ENCODE measurements at regions not wholly inside any gene's neighbourhood (a gene's known extent, or its start where the extent isn't known, plus 50 kb on each side); places are given as distances from the start of the nearest gene placed in this dataset.
"Not testable (repeated sequence)": the region's sequence is repeated elsewhere in the genome, so short reads cannot be mapped to it uniquely, and the experiment has no call there.

GRCh38 chr10:117457071-117457810 is 82.0 kb upstream of the PDZD8 start:
- DNase-seq (ENCODE audit: extremely low spot score), result no peak
- CTCF ChIA-PET, result interaction anchor here (0.6 to 3.2 kb wide), 4 partner anchors 8 to 241 kb away, joined by 3 to 15 read pairs (median 3); no protein-coding TSS in a partner anchor
- POLR2A ChIA-PET, result no interaction called here
- no peak for TF ChIP-seq SUZ12 (IDR thresholded peaks at IDR 0.05)
- TF ChIP-seq HDGF (IDR thresholded peaks at IDR 0.05; ENCODE audit: borderline replicate concordance), result no peak
- TF ChIP-seq, protein P1, sequence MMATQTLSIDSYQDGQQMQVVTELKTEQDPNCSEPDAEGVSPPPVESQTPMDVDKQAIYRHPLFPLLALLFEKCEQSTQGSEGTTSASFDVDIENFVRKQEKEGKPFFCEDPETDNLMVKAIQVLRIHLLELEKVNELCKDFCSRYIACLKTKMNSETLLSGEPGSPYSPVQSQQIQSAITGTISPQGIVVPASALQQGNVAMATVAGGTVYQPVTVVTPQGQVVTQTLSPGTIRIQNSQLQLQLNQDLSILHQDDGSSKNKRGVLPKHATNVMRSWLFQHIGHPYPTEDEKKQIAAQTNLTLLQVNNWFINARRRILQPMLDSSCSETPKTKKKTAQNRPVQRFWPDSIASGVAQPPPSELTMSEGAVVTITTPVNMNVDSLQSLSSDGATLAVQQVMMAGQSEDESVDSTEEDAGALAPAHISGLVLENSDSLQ (IDR thresholded peaks at IDR 0.05), result no peak
- no peak for TF ChIP-seq SP1 (IDR thresholded peaks at IDR 0.05)
- no peak for TF ChIP-seq BHLHE40 (IDR thresholded peaks at IDR 0.05; ENCODE audit: borderline replicate concordance)
- TF ChIP-seq CTBP1 (IDR thresholded peaks at IDR 0.05; ENCODE audit: borderline replicate concordance), result no peak
- TF ChIP-seq ELF4 (IDR thresholded peaks at IDR 0.05), result no peak
- no peak for TF ChIP-seq LEF1 (IDR thresholded peaks at IDR 0.05; ENCODE audit: borderline replicate concordance)
- no peak for TF ChIP-seq NFRKB (IDR thresholded peaks at IDR 0.05)
- no peak for TF ChIP-seq ARNT (IDR thresholded peaks at IDR 0.05)
- TF ChIP-seq FOXA1 (IDR thresholded peaks at IDR 0.05), result no peak

- CTCF ChIA-PET, result no interaction called here
Observed at GRCh38 chr10:117455346-117455745, 80.1 kb upstream of the PDZD8 start.

GRCh38 chr10:117454502-117454901 is 79.3 kb upstream of the PDZD8 start:
- CTCF ChIA-PET, result no interaction called here
- no peak for DNase-seq (ENCODE audit: extremely low spot score)
- POLR2A ChIA-PET, result no interaction called here
- TF ChIP-seq BHLHE40 (IDR thresholded peaks at IDR 0.05; ENCODE audit: borderline replicate concordance) (no peak), ELF4 (IDR thresholded peaks at IDR 0.05) (no peak), L3MBTL2 (conservative IDR thresholded peaks at IDR 0.05) (no peak), FOXA1 (IDR thresholded peaks at IDR 0.05) (no peak), TARDBP (IDR thresholded peaks at IDR 0.05) (no peak), LEF1 (IDR thresholded peaks at IDR 0.05; ENCODE audit: borderline replicate concordance) (no peak), ZNF384 (IDR thresholded peaks at IDR 0.05) (no peak), FOXM1 (IDR thresholded peaks at IDR 0.05; ENCODE audit: borderline replicate concordance) (no peak), NFRKB (IDR thresholded peaks at IDR 0.05) (no peak), ARNT (IDR thresholded peaks at IDR 0.05) (no peak), SP1 (IDR thresholded peaks at IDR 0.05) (no peak), CTBP1 (IDR thresholded peaks at IDR 0.05; ENCODE audit: borderline replicate concordance) (no peak), HDGF (IDR thresholded peaks at IDR 0.05; ENCODE audit: borderline replicate concordance) (no peak), FOXK2 (IDR thresholded peaks at IDR 0.05) (no peak)
- TF ChIP-seq, protein P1 (IDR thresholded peaks at IDR 0.05), result no peak

More at GRCh38 chr10:117455346-117455745, 80.1 kb upstream of the PDZD8 start:
- TF ChIP-seq, protein P1 (IDR thresholded peaks at IDR 0.05), result no peak
- no peak for TF ChIP-seq HDGF (IDR thresholded peaks at IDR 0.05; ENCODE audit: borderline replicate concordance)
- no peak for TF ChIP-seq ARNT (IDR thresholded peaks at IDR 0.05)
- TF ChIP-seq NFRKB (IDR thresholded peaks at IDR 0.05), result no peak
- no peak for TF ChIP-seq SP1 (IDR thresholded peaks at IDR 0.05)
- no peak for TF ChIP-seq TARDBP (IDR thresholded peaks at IDR 0.05)
- TF ChIP-seq ZNF384 (IDR thresholded peaks at IDR 0.05), result no peak
- no peak for TF ChIP-seq CTBP1 (IDR thresholded peaks at IDR 0.05; ENCODE audit: borderline replicate concordance)
- TF ChIP-seq BHLHE40 (IDR thresholded peaks at IDR 0.05; ENCODE audit: borderline replicate concordance), result no peak
- POLR2A ChIA-PET, result no interaction called here
- no peak for DNase-seq (ENCODE audit: extremely low spot score)

DNA sequence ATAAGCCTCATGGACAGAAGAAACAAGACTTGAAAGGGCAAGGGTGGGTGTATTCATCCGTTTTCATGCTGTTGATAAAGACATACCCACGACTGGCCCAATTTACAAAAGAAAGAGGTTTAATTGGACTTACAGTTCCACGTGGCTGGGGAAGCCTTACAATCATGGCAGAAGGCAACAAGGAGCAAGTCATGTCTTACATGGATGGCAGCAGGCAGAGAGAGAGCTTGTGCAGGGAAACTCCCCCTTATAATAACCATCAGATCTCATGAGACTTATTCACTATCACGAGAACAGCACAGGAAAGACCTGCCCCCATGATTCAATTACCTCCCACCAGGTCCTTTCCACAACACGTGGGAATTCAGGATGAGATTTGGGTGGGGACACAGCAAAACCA is 78.2 kb upstream of the PDZD8 start:
- DNase-seq (ENCODE audit: extremely low spot score); POLR2A ChIA-PET: not testable (repeated sequence)
- CTCF ChIA-PET, result interaction anchor here (2.8 kb wide), 1 partner anchor 11 kb away, joined by 25 read pairs; no protein-coding TSS in a partner anchor

GRCh38 chr10:117450940-117451339 is 75.7 kb upstream of the PDZD8 start:
- ChIA-PET CTCF (interaction anchor here (2.8 kb wide), 1 partner anchor 9 kb away, joined by 25 read pairs; no protein-coding TSS in a partner anchor), POLR2A (no interaction called here)
- TF ChIP-seq SUZ12 (IDR thresholded peaks at IDR 0.05) (no peak), SP1 (IDR thresholded peaks at IDR 0.05) (no peak), TARDBP (IDR thresholded peaks at IDR 0.05) (no peak), ARNT (IDR thresholded peaks at IDR 0.05) (no peak)
- TF ChIP-seq, protein P1 (IDR thresholded peaks at IDR 0.05), result no peak
- no peak for DNase-seq (ENCODE audit: extremely low spot score)

GRCh38 chr10:117449636-117450035 is 74.4 kb upstream of the PDZD8 start:
- TF ChIP-seq L3MBTL2 (conservative IDR thresholded peaks at IDR 0.05), result no peak
- TF ChIP-seq FOXM1 (IDR thresholded peaks at IDR 0.05; ENCODE audit: borderline replicate concordance), result no peak
- no peak for TF ChIP-seq ARNT (IDR thresholded peaks at IDR 0.05)
- no peak for TF ChIP-seq FOXK2 (IDR thresholded peaks at IDR 0.05)
- TF ChIP-seq NFRKB (IDR thresholded peaks at IDR 0.05), result no peak
- TF ChIP-seq SP1 (IDR thresholded peaks at IDR 0.05), result no peak
- TF ChIP-seq, protein P1 (IDR thresholded peaks at IDR 0.05), result no peak
- TF ChIP-seq LEF1 (IDR thresholded peaks at IDR 0.05; ENCODE audit: borderline replicate concordance), result no peak
- no peak for TF ChIP-seq TARDBP (IDR thresholded peaks at IDR 0.05)
- TF ChIP-seq CTBP1 (IDR thresholded peaks at IDR 0.05; ENCODE audit: borderline replicate concordance), result no peak
- no peak for TF ChIP-seq FOXA1 (IDR thresholded peaks at IDR 0.05)
- TF ChIP-seq HDGF (IDR thresholded peaks at IDR 0.05; ENCODE audit: borderline replicate concordance), result no peak
- no peak for TF ChIP-seq SUZ12 (IDR thresholded peaks at IDR 0.05)
- peak; percentile 58 for DNase-seq (ENCODE audit: extremely low spot score)
- POLR2A ChIA-PET, result no interaction called here
- CTCF ChIA-PET, result interaction anchor here (0.6 to 2.0 kb wide), 6 partner anchors 9 to 1131 kb away, joined by 3 to 12 read pairs (median 4); no protein-coding TSS in a partner anchor

All from HEK293T (cell line).